Tibial nerve (tissue), 4 donors: ENCODE measurements at regions not wholly inside any gene's neighbourhood (a gene's known extent, or its start where the extent isn't known, plus 50 kb on each side); places are given as distances from the start of the nearest gene placed in this dataset.

Experiments used
- CTCF ChIP-seq, 5 experiments: fragments of 200-600 bp in 3 of 5; fragments of 450-650 bp in 2 of 5; sonication (generic) in 3 of 5; IDR thresholded peaks; one replicate each; pipeline ENCODE4 v1.5.1; 2016 to 2019; ENCODE audit warnings: antibody characterized with exemption in 5 of 5, mild to moderate bottlenecking in 3 of 5, moderate library complexity in 2 of 5
- EP300 ChIP-seq, 2 donors: sonication (generic); formaldehyde crosslinking; IDR thresholded peaks; one replicate each; pipeline ENCODE4 v1.6.1; 2017; ENCODE audit warnings: antibody characterized with exemption in 2 of 2, mild to moderate bottlenecking in 1 of 2
- POLR2A ChIP-seq, 2 donors: fragments of 450-650 bp; IDR thresholded peaks; one replicate each; pipeline ENCODE4 v1.6.1; 2017; ENCODE audit warnings: antibody characterized with exemption in 2 of 2, mild to moderate bottlenecking in 2 of 2, moderate library complexity in 2 of 2

GRCh38 chr2:15687720-15688119 lies 96.1 kb downstream of the DDX1 start:
- TF ChIP-seq POLR2A (IDR thresholded peaks at IDR 0.05) (no peak), CTCF (IDR thresholded peaks at IDR 0.05) (no peak), EP300 (IDR thresholded peaks at IDR 0.05) (no peak)
